HCT116 (cell line): ENCODE measurements at regions not wholly inside any gene's neighbourhood (a gene's known extent, or its start where the extent isn't known, plus 50 kb on each side); places are given as distances from the start of the nearest gene placed in this dataset.

Source experiments
- ATAC-seq: fragments of 200-7000 bp; cut with Tn5 transposase; 2 replicates; pipeline ENCODE4 v1.9.1; 2020; ENCODE audit warnings: mild to moderate bottlenecking, moderate library complexity
- BruUV-seq: library from RNA; stranded (reverse); fragments of 400-500 nt; replicated peaks from 2 replicates; lab custom pipeline; 2021; lab: Mats Ljungman, UMichigan
- CTCF ChIA-PET: fragments of 300-600 bp; sonication (Branson Sonifier 250); formaldehyde crosslinking; loops from one replicate; lab custom pipeline; 2021; ENCODE audit warnings: antibody characterized with exemption; lab: Charles Lee
- POLR2A ChIA-PET: fragments of 300-600, 350-600 bp; sonication (Branson Sonifier 250); formaldehyde crosslinking; loops from one replicate; lab custom pipeline; 2021; ENCODE audit warnings: antibody characterized with exemption; lab: Charles Lee
- RAD21 ChIA-PET, 2 experiments: fragments of 300-600 bp; sonication (Branson Sonifier 250); formaldehyde crosslinking; loops; one replicate each; lab custom pipeline; 2023; ENCODE audit warnings: low total read pairs in 2 of 2; ENCODE audit not compliant: uncharacterized antibody in 2 of 2, unreplicated experiment in 2 of 2, low non-redundant PET in 1 of 2; lab: Charles Lee
- DNase-seq: peaks from one replicate; pipeline ENCODE4 v3.0.0-alpha.2; 2010; ENCODE audit warnings: low read depth, low spot score
- H2AFZ ChIP-seq: fragments of 200-600 bp; shearing (Covaris generic), sonication (generic); 2 replicates; pipeline ENCODE4 v1.6.1; 2017; ENCODE audit warnings: low read depth, mixed run types, mixed read lengths, antibody characterized with exemption, low read length; ENCODE audit not compliant: poor library complexity, severe bottlenecking
- H3K27ac ChIP-seq: 2 replicates; pipeline ENCODE4 v1.5.1; 2012; ENCODE audit warnings: low read depth, low read length
- H3K27me3 ChIP-seq: fragments of 200-600 bp; sonication (generic); 2 replicates; pipeline ENCODE4 v1.6.1; 2016; ENCODE audit warnings: mixed run types, low read length, mixed read lengths; ENCODE audit not compliant: insufficient read depth
- H3K36me3 ChIP-seq, 2 experiments: fragments of 200-500 bp in 1 of 2; fragments of 200-600 bp in 1 of 2; sonication (Bioruptor generic) in 1 of 2; sonication (generic) in 1 of 2; 2 replicates each; pipeline versions ENCODE4 v1.5.1 to v1.6.1; 2014 to 2016; ENCODE audit warnings: low read length in 2 of 2, inconsistent platforms in 1 of 2, mixed read lengths in 1 of 2, mixed run types in 1 of 2; ENCODE audit not compliant: insufficient read depth in 2 of 2, control insufficient read depth in 1 of 2
- H3K4me1 ChIP-seq, 2 experiments: fragments of 200-600 bp in 1 of 2; sonication (generic) in 1 of 2; 2 replicates each; pipeline versions ENCODE4 v1.5.1 to v1.6.1; 2012 to 2017; ENCODE audit warnings: low read length in 2 of 2, inconsistent platforms in 1 of 2, mild to moderate bottlenecking in 1 of 2, mixed read lengths in 1 of 2, mixed run types in 1 of 2, moderate library complexity in 1 of 2; ENCODE audit not compliant: insufficient read depth in 2 of 2, control insufficient read depth in 1 of 2
- H3K4me2 ChIP-seq: fragments of 200-600 bp; sonication (generic); 2 replicates; pipeline ENCODE4 v1.6.1; 2017; ENCODE audit warnings: mixed run types, low read length, mixed read lengths
- H3K4me3 ChIP-seq, 2 experiments: fragments of 200-600 bp in 1 of 2; sonication (generic) in 1 of 2; replicated peaks in 1 of 2; 2 replicates each; pipeline ENCODE4 v1.5.1; 2011 to 2016; ENCODE audit warnings: low read length in 2 of 2, control low read depth in 1 of 2, low read depth in 1 of 2, mild to moderate bottlenecking in 1 of 2, mixed read lengths in 1 of 2, mixed run types in 1 of 2
- H3K79me2 ChIP-seq: fragments of 200-600 bp; sonication (generic); 2 replicates; pipeline ENCODE4 v1.6.1; 2017; ENCODE audit warnings: mild to moderate bottlenecking, mixed run types, low read length, moderate library complexity, mixed read lengths; ENCODE audit not compliant: insufficient read depth
- H3K9ac ChIP-seq: fragments of 200-600 bp; sonication (generic); 2 replicates; pipeline ENCODE4 v1.6.1; 2016; ENCODE audit warnings: low read length, mixed read lengths
- H3K9me2 ChIP-seq: fragments of 200-600 bp; sonication (generic), shearing (Covaris generic); 2 replicates; pipeline ENCODE4 v1.6.1; 2017; ENCODE audit warnings: mixed run types, mild to moderate bottlenecking, moderate library complexity; ENCODE audit not compliant: insufficient read depth
- H3K9me3 ChIP-seq, 2 experiments: fragments of 200-500 bp in 1 of 2; fragments of 200-600 bp in 1 of 2; sonication (Bioruptor generic) in 1 of 2; sonication (generic) in 1 of 2; 2 replicates each; pipeline ENCODE4 v1.6.1; 2014 to 2017; ENCODE audit warnings: low read length in 2 of 2, mixed read lengths in 2 of 2, inconsistent platforms in 1 of 2, low read depth in 1 of 2, mild to moderate bottlenecking in 1 of 2, mixed run types in 1 of 2, moderate library complexity in 1 of 2; ENCODE audit not compliant: control insufficient read depth in 1 of 2, insufficient read depth in 1 of 2
- H4K20me1 ChIP-seq: fragments of 200-600 bp; sonication (generic), shearing (Covaris generic); 2 replicates; pipeline ENCODE4 v1.6.1; 2017; ENCODE audit warnings: mixed run types, mild to moderate bottlenecking, moderate library complexity; ENCODE audit not compliant: insufficient read depth
- ATF3 ChIP-seq: IDR thresholded peaks from 2 replicates; pipeline ENCODE4 v1.6.1; 2012
- CBX3 ChIP-seq: IDR thresholded peaks from 2 replicates; pipeline ENCODE4 v1.6.1; 2012; ENCODE audit warnings: low read depth
- CEBPB ChIP-seq: IDR thresholded peaks from 2 replicates; pipeline ENCODE4 v1.6.1; 2012; ENCODE audit warnings: low read depth
- CTCF ChIP-seq, 3 experiments: fragments of 200-600 bp in 1 of 3; sonication (generic) in 1 of 3; IDR thresholded peaks in 2 of 3; conservative IDR thresholded peaks in 1 of 3; 2 replicates each; pipeline ENCODE4 v1.5.1; 2012 to 2017; ENCODE audit warnings: low read depth in 2 of 3, low read length in 2 of 3, antibody characterized with exemption in 1 of 3, borderline replicate concordance in 1 of 3, control low read depth in 1 of 3, mild to moderate bottlenecking in 1 of 3, mixed read lengths in 1 of 3, mixed run types in 1 of 3, moderate library complexity in 1 of 3; ENCODE audit not compliant: insufficient read depth in 1 of 3
- EGR1 ChIP-seq: IDR thresholded peaks from 2 replicates; pipeline ENCODE4 v1.6.1; 2012; ENCODE audit warnings: low read depth
- FOSL1 ChIP-seq: IDR thresholded peaks from 2 replicates; pipeline ENCODE4 v1.6.1; 2012; ENCODE audit warnings: low read depth
- JUND ChIP-seq: IDR thresholded peaks from 2 replicates; pipeline ENCODE4 v1.6.1; 2012
- RAD21 ChIP-seq: IDR thresholded peaks from 2 replicates; pipeline ENCODE4 v1.6.1; 2012; ENCODE audit warnings: low read depth, mild to moderate bottlenecking
- SRF ChIP-seq: IDR thresholded peaks from 2 replicates; pipeline ENCODE4 v1.6.1; 2012; ENCODE audit warnings: low read depth
- YY1 ChIP-seq: IDR thresholded peaks from 2 replicates; pipeline ENCODE4 v1.6.1; 2011; ENCODE audit warnings: low read length, low read depth, moderate library complexity, mild to moderate bottlenecking; ENCODE audit not compliant: insufficient replicate concordance; ENCODE audit errors: extremely low read depth
- ZNF274 ChIP-seq: fragments of 200-500 bp; sonication (Bioruptor generic); IDR thresholded peaks from 2 replicates; pipeline ENCODE4 v1.6.1; 2014; ENCODE audit warnings: mild to moderate bottlenecking, low read depth, low read length, inconsistent platforms
- intact Hi-C: fragments of 100-400 bp; cut with micrococcal nuclease; formaldehyde crosslinking; loops from 2 replicates; pipeline ENCODE4 v1.10.0; 2022
- TF ChIP-seq, protein P1 (sequence below): IDR thresholded peaks from 2 replicates; pipeline ENCODE4 v1.6.1; 2012; ENCODE audit warnings: low read depth

- DNase-seq (no peak), ATAC-seq (no peak)
- no peak overlapping the region for H2AFZ ChIP-seq
- no peaks in the 10 kb centered on the region for H3K79me2 ChIP-seq
- H3K27ac ChIP-seq, result no peak overlapping the region
- H4K20me1 ChIP-seq, result no peaks in the 10 kb centered on the region
- intact Hi-C loops, result no loop called here
- ChIA-PET CTCF (no interaction called here), POLR2A (no interaction called here), RAD21 (no interaction called here)
- TF ChIP-seq FOSL1, result no peak
- peaks cover 0 to 17% of the 10 kb centered on the region in 2 experiments; a peak in 2 of 4 replicates for H3K4me1 ChIP-seq
- no peak overlapping the region for H3K9ac ChIP-seq
- H3K36me3 ChIP-seq, result no peaks in the 10 kb centered on the region
- H3K27me3 ChIP-seq, result no peaks in the 10 kb centered on the region
- no peak overlapping the region for H3K4me3 ChIP-seq
- H3K9me2 ChIP-seq, result no peaks in the 10 kb centered on the region
- H3K4me2 ChIP-seq, result no peak overlapping the region
- H3K9me3 ChIP-seq, result no peaks in the 10 kb centered on the region
- BruUV-seq, result no TSS peak
These were observed 193.6 kb upstream of the FANCL start for GRCh38 chr2:58434692-58435091.

GRCh38 chr2:58432491-58433170, 191.5 kb upstream of the FANCL start:
- Histone ChIP-seq H3K4me1 (peaks cover 0 to 17% of the 10 kb centered on the region in 2 experiments; a peak in 2 of 4 replicates), H3K4me2 (no peak overlapping the region), H3K36me3 (no peaks in the 10 kb centered on the region), H2AFZ (no peak overlapping the region), H4K20me1 (no peaks in the 10 kb centered on the region), H3K9me2 (no peaks in the 10 kb centered on the region), H3K9me3 (no peaks in the 10 kb centered on the region), H3K4me3 (no peak overlapping the region)
- ChIA-PET RAD21 (no interaction called here), POLR2A (no interaction called here)
- intact Hi-C loops, result no loop called here
- no TSS peak for BruUV-seq
- ATAC-seq, result no peak
- no peak for TF ChIP-seq SRF
- no peak for TF ChIP-seq CTCF (IDR thresholded peaks at IDR 0.05 in 2 of 3, conservative IDR thresholded peaks at IDR 0.05 in 1 of 3; ENCODE audit: borderline replicate concordance in 1 of 3, insufficient read depth in 1 of 3, low read depth in 2 of 3, low read length in 2 of 3)
- TF ChIP-seq FOSL1, result no peak
- TF ChIP-seq ZNF274, result no peak
- TF ChIP-seq, protein P1, sequence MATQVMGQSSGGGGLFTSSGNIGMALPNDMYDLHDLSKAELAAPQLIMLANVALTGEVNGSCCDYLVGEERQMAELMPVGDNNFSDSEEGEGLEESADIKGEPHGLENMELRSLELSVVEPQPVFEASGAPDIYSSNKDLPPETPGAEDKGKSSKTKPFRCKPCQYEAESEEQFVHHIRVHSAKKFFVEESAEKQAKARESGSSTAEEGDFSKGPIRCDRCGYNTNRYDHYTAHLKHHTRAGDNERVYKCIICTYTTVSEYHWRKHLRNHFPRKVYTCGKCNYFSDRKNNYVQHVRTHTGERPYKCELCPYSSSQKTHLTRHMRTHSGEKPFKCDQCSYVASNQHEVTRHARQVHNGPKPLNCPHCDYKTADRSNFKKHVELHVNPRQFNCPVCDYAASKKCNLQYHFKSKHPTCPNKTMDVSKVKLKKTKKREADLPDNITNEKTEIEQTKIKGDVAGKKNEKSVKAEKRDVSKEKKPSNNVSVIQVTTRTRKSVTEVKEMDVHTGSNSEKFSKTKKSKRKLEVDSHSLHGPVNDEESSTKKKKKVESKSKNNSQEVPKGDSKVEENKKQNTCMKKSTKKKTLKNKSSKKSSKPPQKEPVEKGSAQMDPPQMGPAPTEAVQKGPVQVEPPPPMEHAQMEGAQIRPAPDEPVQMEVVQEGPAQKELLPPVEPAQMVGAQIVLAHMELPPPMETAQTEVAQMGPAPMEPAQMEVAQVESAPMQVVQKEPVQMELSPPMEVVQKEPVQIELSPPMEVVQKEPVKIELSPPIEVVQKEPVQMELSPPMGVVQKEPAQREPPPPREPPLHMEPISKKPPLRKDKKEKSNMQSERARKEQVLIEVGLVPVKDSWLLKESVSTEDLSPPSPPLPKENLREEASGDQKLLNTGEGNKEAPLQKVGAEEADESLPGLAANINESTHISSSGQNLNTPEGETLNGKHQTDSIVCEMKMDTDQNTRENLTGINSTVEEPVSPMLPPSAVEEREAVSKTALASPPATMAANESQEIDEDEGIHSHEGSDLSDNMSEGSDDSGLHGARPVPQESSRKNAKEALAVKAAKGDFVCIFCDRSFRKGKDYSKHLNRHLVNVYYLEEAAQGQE, result no peak
- no peak for TF ChIP-seq CEBPB
- no peak for TF ChIP-seq CBX3
- TF ChIP-seq YY1, result no peak
- no peak for TF ChIP-seq JUND
- TF ChIP-seq RAD21, result no peak
- TF ChIP-seq ATF3, result no peak
- TF ChIP-seq EGR1, result no peak
- TF ChIP-seq, all 23 proteins: peak for 0
- CTCF ChIA-PET, result no interaction called here
- Histone ChIP-seq H3K27me3 (no peaks in the 10 kb centered on the region), H3K9ac (no peak overlapping the region), H3K27ac (no peak overlapping the region), H3K79me2 (no peaks in the 10 kb centered on the region)
- no peak for DNase-seq
